HG02759 (cell line): ENCODE measurements at regions not wholly inside any gene's neighbourhood (a gene's known extent, or its start where the extent isn't known, plus 50 kb on each side); places are given as distances from the start of the nearest gene placed in this dataset.

ENCODE experiments used
- ATAC-seq: cut with Tn5 transposase; IDR thresholded peaks from one replicate; pipeline ENCODE4 v1.9.1; 2021; ENCODE audit warnings: mild to moderate bottlenecking, moderate library complexity; ENCODE audit not compliant: unreplicated experiment

- no peak for ATAC-seq
Measured at GRCh38 chr6:76703285-76703684, 630.8 kb upstream of the IMPG1 start.

GRCh38 chr6:76702187-76702586 lies 629.7 kb upstream of the IMPG1 start:
- no peak for ATAC-seq

GRCh38 chr6:76701610-76702009 lies 629.1 kb upstream of the IMPG1 start:
- ATAC-seq: no peak

GRCh38 chr6:76697585-76697984 lies 625.1 kb upstream of the IMPG1 start:
- no peak for ATAC-seq

- ATAC-seq: no peak
Measured at GRCh38 chr6:76694795-76695194, 622.3 kb upstream of the IMPG1 start.

GRCh38 chr6:76684875-76685274 lies 612.4 kb upstream of the IMPG1 start:
- no peak for ATAC-seq

GRCh38 chr6:76683985-76684384 lies 611.5 kb upstream of the IMPG1 start:
- no peak for ATAC-seq

- ATAC-seq: no peak
Measured at GRCh38 chr6:76682842-76683241, 610.4 kb upstream of the IMPG1 start.

GRCh38 chr6:76681781-76682180 lies 609.3 kb upstream of the IMPG1 start:
- no peak for ATAC-seq

GRCh38 chr6:76677017-76677416 lies 604.6 kb upstream of the IMPG1 start:
- ATAC-seq: no peak

- no peak for ATAC-seq
Measured at GRCh38 chr6:76671751-76672150, 599.3 kb upstream of the IMPG1 start.

- no peak for ATAC-seq
Measured at GRCh38 chr6:76644231-76644630, 571.8 kb upstream of the IMPG1 start.

- no peak for ATAC-seq
Measured at GRCh38 chr6:76639941-76640340, 567.5 kb upstream of the IMPG1 start.

- ATAC-seq: no peak
Measured at GRCh38 chr6:76634695-76635094, 562.2 kb upstream of the IMPG1 start.

GRCh38 chr6:76633259-76633658 lies 560.8 kb upstream of the IMPG1 start:
- no peak for ATAC-seq

- no peak for ATAC-seq
Measured at GRCh38 chr6:76631622-76632021, 559.2 kb upstream of the IMPG1 start.

GRCh38 chr6:76615395-76615794 lies 542.9 kb upstream of the IMPG1 start:
- ATAC-seq: no peak

- no peak for ATAC-seq
Measured at GRCh38 chr6:76612954-76613353, 540.5 kb upstream of the IMPG1 start.

GRCh38 chr6:76609160-76609559 lies 536.7 kb upstream of the IMPG1 start:
- no peak for ATAC-seq

GRCh38 chr6:76594109-76594508 lies 521.6 kb upstream of the IMPG1 start:
- ATAC-seq: no peak

GRCh38 chr6:76593668-76594067 lies 521.2 kb upstream of the IMPG1 start:
- ATAC-seq: no peak

- ATAC-seq: no peak
Measured at GRCh38 chr6:76592566-76592965, 520.1 kb upstream of the IMPG1 start.

- ATAC-seq: no peak
Measured at GRCh38 chr6:76587271-76587670, 514.8 kb upstream of the IMPG1 start.

- ATAC-seq: no peak
Measured at GRCh38 chr6:76584121-76584520, 511.7 kb upstream of the IMPG1 start.
